ENCODE measurements at regions not wholly inside any gene's neighbourhood (a gene's known extent, or its start where the extent isn't known, plus 50 kb on each side); places are given as distances from the start of the nearest gene placed in this dataset.
"Not testable (repeated sequence)": the region's sequence is repeated elsewhere in the genome, so short reads cannot be mapped to it uniquely, and the experiment has no call there.

GRCh38 chr1:104630567-104631149 lies 881.0 kb downstream of the AMY1C start:
- TF ChIP-seq GABPA (IDR thresholded peaks at IDR 0.05; ENCODE audit: low read depth) (no peak), POLR2AphosphoS5 (IDR thresholded peaks at IDR 0.05; ENCODE audit: low read depth) (no peak), SPI1 (IDR thresholded peaks at IDR 0.05; ENCODE audit: borderline replicate concordance, low read depth) (no peak)
- TF ChIP-seq, protein P1, sequence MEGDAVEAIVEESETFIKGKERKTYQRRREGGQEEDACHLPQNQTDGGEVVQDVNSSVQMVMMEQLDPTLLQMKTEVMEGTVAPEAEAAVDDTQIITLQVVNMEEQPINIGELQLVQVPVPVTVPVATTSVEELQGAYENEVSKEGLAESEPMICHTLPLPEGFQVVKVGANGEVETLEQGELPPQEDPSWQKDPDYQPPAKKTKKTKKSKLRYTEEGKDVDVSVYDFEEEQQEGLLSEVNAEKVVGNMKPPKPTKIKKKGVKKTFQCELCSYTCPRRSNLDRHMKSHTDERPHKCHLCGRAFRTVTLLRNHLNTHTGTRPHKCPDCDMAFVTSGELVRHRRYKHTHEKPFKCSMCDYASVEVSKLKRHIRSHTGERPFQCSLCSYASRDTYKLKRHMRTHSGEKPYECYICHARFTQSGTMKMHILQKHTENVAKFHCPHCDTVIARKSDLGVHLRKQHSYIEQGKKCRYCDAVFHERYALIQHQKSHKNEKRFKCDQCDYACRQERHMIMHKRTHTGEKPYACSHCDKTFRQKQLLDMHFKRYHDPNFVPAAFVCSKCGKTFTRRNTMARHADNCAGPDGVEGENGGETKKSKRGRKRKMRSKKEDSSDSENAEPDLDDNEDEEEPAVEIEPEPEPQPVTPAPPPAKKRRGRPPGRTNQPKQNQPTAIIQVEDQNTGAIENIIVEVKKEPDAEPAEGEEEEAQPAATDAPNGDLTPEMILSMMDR (IDR thresholded peaks at IDR 0.05; ENCODE audit: insufficient read depth, low read length): no peak
- DNase-seq (ENCODE audit: low read depth in 1 of 2, low spot score in 1 of 2): no peak
- Histone ChIP-seq H3K27me3 (ENCODE audit: insufficient read depth, poor library complexity, severe bottlenecking) (no peaks in the 10 kb centered on the region), H3K27ac (replicated peaks) (no peak overlapping the region), H3K4me3 (replicated peaks; ENCODE audit: insufficient read depth, low read length) (no peak overlapping the region)

- Histone ChIP-seq H3K27ac (replicated peaks) (no peak overlapping the region), H3K27me3 (ENCODE audit: insufficient read depth, poor library complexity, severe bottlenecking) (no peaks in the 10 kb centered on the region), H3K4me3 (replicated peaks; ENCODE audit: insufficient read depth, low read length) (no peak overlapping the region)
- TF ChIP-seq POLR2AphosphoS5 (IDR thresholded peaks at IDR 0.05; ENCODE audit: low read depth): no peak
- TF ChIP-seq REST (IDR thresholded peaks at IDR 0.05; ENCODE audit: insufficient replicate concordance, low read depth): no peak
- no peak for TF ChIP-seq GABPA (IDR thresholded peaks at IDR 0.05; ENCODE audit: low read depth)
- TF ChIP-seq, protein P1 (IDR thresholded peaks at IDR 0.05; ENCODE audit: insufficient read depth, low read length): no peak
- TF ChIP-seq SPI1 (IDR thresholded peaks at IDR 0.05; ENCODE audit: borderline replicate concordance, low read depth): no peak
- no peak for DNase-seq (ENCODE audit: low read depth in 1 of 2, low spot score in 1 of 2)
Observed at GRCh38 chr1:104636581-104636980, 886.9 kb downstream of the AMY1C start.

DNA sequence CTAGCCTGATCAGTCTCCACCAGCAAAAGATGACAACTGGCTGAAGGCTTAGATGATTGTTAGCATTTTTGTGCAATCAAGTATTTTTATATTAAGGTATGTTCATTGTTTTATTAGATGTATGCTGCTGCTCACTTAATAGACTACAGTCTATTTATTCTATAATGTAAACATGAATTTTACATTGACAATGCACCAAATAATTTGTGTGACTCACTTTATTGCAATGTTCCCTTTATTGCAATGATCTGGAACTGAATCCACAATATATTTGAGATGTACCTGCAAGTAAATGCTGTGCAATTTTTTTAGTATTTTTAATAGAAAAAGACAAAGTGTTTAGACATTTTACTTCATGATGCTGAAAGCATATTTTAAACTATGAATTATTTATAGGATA lies 896.5 kb downstream of the AMY1C start:
- Histone ChIP-seq H3K4me3 (replicated peaks; ENCODE audit: insufficient read depth, low read length) (no peak overlapping the region), H3K27me3 (ENCODE audit: insufficient read depth, poor library complexity, severe bottlenecking) (no peaks in the 10 kb centered on the region), H3K27ac (replicated peaks) (no peak overlapping the region)
- TF ChIP-seq GABPA (IDR thresholded peaks at IDR 0.05; ENCODE audit: low read depth) (no peak), REST (IDR thresholded peaks at IDR 0.05; ENCODE audit: insufficient replicate concordance, low read depth) (no peak), SPI1 (IDR thresholded peaks at IDR 0.05; ENCODE audit: borderline replicate concordance, low read depth) (no peak)
- TF ChIP-seq, protein P1 (IDR thresholded peaks at IDR 0.05; ENCODE audit: insufficient read depth, low read length): no peak
- no peak for DNase-seq (ENCODE audit: low read depth in 1 of 2, low spot score in 1 of 2)

DNA sequence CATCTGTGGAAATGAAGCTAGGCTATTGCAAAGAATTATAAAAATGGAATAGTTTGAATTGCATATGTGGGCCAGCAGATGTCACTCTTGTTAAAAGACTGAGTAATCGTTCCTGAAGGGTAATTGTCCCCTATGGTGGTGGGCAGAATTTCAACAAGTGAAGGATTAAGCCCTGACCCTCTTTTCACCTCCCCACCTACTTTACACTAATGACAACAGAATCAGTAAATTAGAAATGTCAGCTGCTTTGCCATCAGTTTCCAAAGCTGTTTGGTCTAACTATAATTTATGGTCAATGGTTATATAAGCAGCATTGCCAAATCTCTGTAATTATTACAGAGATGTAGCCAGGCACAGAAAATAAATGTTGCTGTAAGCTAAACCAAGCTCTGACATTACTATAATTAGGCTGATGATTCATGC lies 898.6 kb downstream of the AMY1C start:
- DNase-seq (ENCODE audit: low read depth in 1 of 2, low spot score in 1 of 2): no peak
- H3K27ac ChIP-seq (replicated peaks): no peak overlapping the region
- no peak overlapping the region for H3K4me3 ChIP-seq (replicated peaks; ENCODE audit: insufficient read depth, low read length)
- no peak for TF ChIP-seq SPI1 (IDR thresholded peaks at IDR 0.05; ENCODE audit: borderline replicate concordance, low read depth)
- no peak for TF ChIP-seq GABPA (IDR thresholded peaks at IDR 0.05; ENCODE audit: low read depth)
- TF ChIP-seq, protein P1 (IDR thresholded peaks at IDR 0.05; ENCODE audit: insufficient read depth, low read length): peak; percentile 10
- no peak for TF ChIP-seq POLR2AphosphoS5 (IDR thresholded peaks at IDR 0.05; ENCODE audit: low read depth)
- no peaks in the 10 kb centered on the region for H3K27me3 ChIP-seq (ENCODE audit: insufficient read depth, poor library complexity, severe bottlenecking)

- H3K27ac ChIP-seq (replicated peaks); DNase-seq (ENCODE audit: low read depth in 1 of 2, low spot score in 1 of 2); H3K4me3 ChIP-seq (replicated peaks; ENCODE audit: insufficient read depth, low read length); H3K27me3 ChIP-seq (ENCODE audit: insufficient read depth, poor library complexity, severe bottlenecking): not testable (repeated sequence)
Observed at GRCh38 chr1:104664374-104664773, 914.7 kb downstream of the AMY1C start.
